ENCODE measurements at regions not wholly inside any gene's neighbourhood (a gene's known extent, or its start where the extent isn't known, plus 50 kb on each side); places are given as distances from the start of the nearest gene placed in this dataset.

- TF ChIP-seq POLR2A (IDR thresholded peaks at IDR 0.05), result no peak
- no peak for TF ChIP-seq POLR2AphosphoS5 (IDR thresholded peaks at IDR 0.05; ENCODE audit: insufficient read depth in 1 of 2, low read depth in 1 of 2)
- TF ChIP-seq CTCF (IDR thresholded peaks at IDR 0.05), result no peak
Observed at GRCh38 chr4:86506591-86506990, 87.5 kb upstream of the PTPN13 start.

Data from vagina (tissue), 2 donors.